ENCODE measurements at regions not wholly inside any gene's neighbourhood (a gene's known extent, or its start where the extent isn't known, plus 50 kb on each side); places are given as distances from the start of the nearest gene placed in this dataset.

GRCh38 chr1:108063703-108064102, 98.7 kb upstream of the VAV3 start:
- TF ChIP-seq CTCF (IDR thresholded peaks at IDR 0.05 in 4 of 5, conservative IDR thresholded peaks at IDR 0.05 in 1 of 5) (no peak), POLR2A (IDR thresholded peaks at IDR 0.05) (no peak)
